ENCODE measurements at regions not wholly inside any gene's neighbourhood (a gene's known extent, or its start where the extent isn't known, plus 50 kb on each side); places are given as distances from the start of the nearest gene placed in this dataset.

DNA sequence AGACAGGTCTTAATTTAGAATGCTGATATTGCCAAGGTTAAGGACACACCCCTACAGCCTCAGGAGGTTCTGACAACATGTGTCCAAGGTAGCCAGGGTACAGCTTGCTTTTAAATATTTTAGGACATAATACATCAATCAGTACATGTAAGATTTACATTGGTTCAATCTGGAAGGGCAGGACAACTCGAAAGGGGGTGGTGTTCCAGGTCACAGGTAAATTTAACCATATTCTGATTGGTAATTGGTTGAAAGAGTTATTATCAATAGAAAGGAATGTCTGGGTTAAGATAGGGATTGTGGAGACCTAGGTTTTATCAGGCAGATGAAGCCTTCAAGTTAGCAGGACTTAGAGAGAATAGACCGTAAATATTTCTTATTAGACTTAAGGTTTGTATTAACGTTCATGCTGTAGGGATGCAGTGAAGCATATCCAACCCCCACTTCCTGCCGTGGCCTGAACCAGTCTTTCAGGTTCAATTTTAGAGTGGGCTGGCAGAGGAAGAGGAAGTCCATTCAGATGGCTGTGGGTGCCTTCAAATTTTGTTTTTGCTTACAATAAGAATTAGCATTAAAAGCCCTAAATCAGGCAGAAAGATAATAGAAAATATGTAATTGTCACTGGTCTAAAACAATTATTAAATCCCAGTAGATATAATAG lies 136.5 kb upstream of the GALNTL6 start:
- TF ChIP-seq, protein P1, sequence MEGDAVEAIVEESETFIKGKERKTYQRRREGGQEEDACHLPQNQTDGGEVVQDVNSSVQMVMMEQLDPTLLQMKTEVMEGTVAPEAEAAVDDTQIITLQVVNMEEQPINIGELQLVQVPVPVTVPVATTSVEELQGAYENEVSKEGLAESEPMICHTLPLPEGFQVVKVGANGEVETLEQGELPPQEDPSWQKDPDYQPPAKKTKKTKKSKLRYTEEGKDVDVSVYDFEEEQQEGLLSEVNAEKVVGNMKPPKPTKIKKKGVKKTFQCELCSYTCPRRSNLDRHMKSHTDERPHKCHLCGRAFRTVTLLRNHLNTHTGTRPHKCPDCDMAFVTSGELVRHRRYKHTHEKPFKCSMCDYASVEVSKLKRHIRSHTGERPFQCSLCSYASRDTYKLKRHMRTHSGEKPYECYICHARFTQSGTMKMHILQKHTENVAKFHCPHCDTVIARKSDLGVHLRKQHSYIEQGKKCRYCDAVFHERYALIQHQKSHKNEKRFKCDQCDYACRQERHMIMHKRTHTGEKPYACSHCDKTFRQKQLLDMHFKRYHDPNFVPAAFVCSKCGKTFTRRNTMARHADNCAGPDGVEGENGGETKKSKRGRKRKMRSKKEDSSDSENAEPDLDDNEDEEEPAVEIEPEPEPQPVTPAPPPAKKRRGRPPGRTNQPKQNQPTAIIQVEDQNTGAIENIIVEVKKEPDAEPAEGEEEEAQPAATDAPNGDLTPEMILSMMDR (IDR thresholded peaks at IDR 0.05), result no peak
- TF ChIP-seq EZH2 (IDR thresholded peaks at IDR 0.05; ENCODE audit: borderline replicate concordance, insufficient read depth, low read depth, low read length, poor library complexity, severe bottlenecking), result no peak
